H1 (cell line): ENCODE measurements at regions not wholly inside any gene's neighbourhood (a gene's known extent, or its start where the extent isn't known, plus 50 kb on each side); places are given as distances from the start of the nearest gene placed in this dataset.

ENCODE experiments used
- CTCF ChIA-PET: fragments of 300-600 bp; sonication (Branson Sonifier 250); formaldehyde crosslinking; loops from one replicate; lab custom pipeline; 2021; ENCODE audit not compliant: partially characterized antibody; lab: Charles Lee
- POLR2A ChIA-PET: fragments of 300-600 bp; sonication (Branson Sonifier 250); formaldehyde crosslinking; loops from one replicate; lab custom pipeline; 2021; ENCODE audit warnings: inconsistent platforms; ENCODE audit not compliant: partially characterized antibody; lab: Charles Lee
- DNase-seq, 2 experiments: peaks; one replicate each; pipeline versions ENCODE4 v3.0.0 to v3.0.0-alpha.2; 2010 to 2022; ENCODE audit warnings: low spot score in 2 of 2, low read depth in 1 of 2, mixed read lengths in 1 of 2
- FAIRE-seq: peaks from 2 replicates; lab custom pipeline; 2011; peaks lifted over from hg19 to GRCh38; lab: Jason Lieb, UNC
- H2AFZ ChIP-seq: 2 replicates; pipeline ENCODE4 v1.8.1; 2012; ENCODE audit warnings: low read length, inconsistent platforms
- H2AK5ac ChIP-seq: 2 replicates; pipeline ENCODE4 v1.6.1; 2013; ENCODE audit warnings: low read depth, low read length
- H2BK120ac ChIP-seq: replicated peaks from 2 replicates; pipeline ENCODE3; 2013; ENCODE audit warnings: low read depth, low read length, inconsistent platforms
- H2BK12ac ChIP-seq: 2 replicates; pipeline ENCODE4 v1.6.1; 2013; ENCODE audit warnings: low read depth, low read length
- H2BK15ac ChIP-seq: 2 replicates; pipeline ENCODE4 v1.6.1; 2013; ENCODE audit warnings: low read length
- H2BK20ac ChIP-seq: 2 replicates; pipeline ENCODE4 v1.6.1; 2013; ENCODE audit warnings: low read length
- H2BK5ac ChIP-seq: 2 replicates; pipeline ENCODE4 v1.6.1; 2013; ENCODE audit warnings: low read depth, low read length
- H3K14ac ChIP-seq: 2 replicates; pipeline ENCODE4 v1.6.1; 2013; ENCODE audit warnings: inconsistent platforms; ENCODE audit not compliant: insufficient read length
- H3K18ac ChIP-seq: 2 replicates; pipeline ENCODE4 v1.6.1; 2013; ENCODE audit warnings: low read length; ENCODE audit errors: extremely low read depth
- H3K23ac ChIP-seq: 2 replicates; pipeline ENCODE4 v1.6.1; 2013; ENCODE audit warnings: inconsistent platforms; ENCODE audit not compliant: insufficient read length
- H3K23me2 ChIP-seq: 2 replicates; pipeline ENCODE4 v1.6.1; 2013; ENCODE audit warnings: low read depth, low read length
- H3K27ac ChIP-seq: 2 replicates; pipeline ENCODE4 v1.6.1; 2011; ENCODE audit warnings: low read depth, low read length, inconsistent platforms
- H3K27me3 ChIP-seq, 4 experiments: replicated peaks in 1 of 4; 1 replicate in 1 of 4; 2 replicates in 3 of 4; pipeline versions ENCODE4 v1.6.1 to v1.8.1; 2011 to 2013; ENCODE audit warnings: low read length in 3 of 4, mild to moderate bottlenecking in 3 of 4, inconsistent platforms in 2 of 4, mixed read lengths in 2 of 4, moderate library complexity in 1 of 4; ENCODE audit not compliant: control insufficient read depth in 3 of 4, insufficient read depth in 3 of 4; ENCODE audit errors: extremely low read depth in 1 of 4
- H3K36me3 ChIP-seq, 4 experiments: 2 replicates each; pipeline versions ENCODE4 v1.6.1 to v1.8.1; 2011 to 2013; ENCODE audit warnings: mild to moderate bottlenecking in 4 of 4, low read length in 3 of 4, moderate library complexity in 2 of 4, control low read depth in 1 of 4, inconsistent platforms in 1 of 4; ENCODE audit not compliant: insufficient read depth in 4 of 4, control insufficient read depth in 2 of 4
- H3K4ac ChIP-seq: replicated peaks from 2 replicates; pipeline ENCODE3; 2013; ENCODE audit warnings: low read length, low read depth, mixed read lengths, inconsistent platforms; ENCODE audit not compliant: insufficient read length
- H3K4me1 ChIP-seq, 4 experiments: replicated peaks in 1 of 4; 1 replicate in 1 of 4; 2 replicates in 3 of 4; pipeline versions ENCODE4 v1.6.1 to v1.8.1; 2011 to 2013; ENCODE audit warnings: low read length in 3 of 4, inconsistent platforms in 2 of 4, mixed read lengths in 1 of 4; ENCODE audit not compliant: insufficient read depth in 4 of 4, control insufficient read depth in 3 of 4
- H3K4me2 ChIP-seq, 2 experiments: 2 replicates each; pipeline versions ENCODE4 v1.6.1 to v1.8.1; 2011 to 2013; ENCODE audit warnings: low read depth in 2 of 2, low read length in 2 of 2, control low read depth in 1 of 2, inconsistent platforms in 1 of 2, mild to moderate bottlenecking in 1 of 2; ENCODE audit not compliant: insufficient read depth in 1 of 2
- H3K4me3 ChIP-seq, 4 experiments: fragments of 200-600, 300-600 bp in 1 of 4; sonication (generic), shearing (Covaris generic), sonication (Bioruptor Twin) in 1 of 4; 2 replicates each; pipeline versions ENCODE4 v1.5.1 to v1.8.1; 2011 to 2016; ENCODE audit warnings: low read length in 4 of 4, low read depth in 3 of 4, control low read depth in 2 of 4, inconsistent platforms in 2 of 4, mild to moderate bottlenecking in 2 of 4, mixed read lengths in 1 of 4, moderate library complexity in 1 of 4; ENCODE audit not compliant: insufficient read depth in 2 of 4; ENCODE audit errors: extremely low read depth in 1 of 4
- H3K56ac ChIP-seq: replicated peaks from 2 replicates; pipeline ENCODE3; 2013; ENCODE audit warnings: low read depth, mild to moderate bottlenecking, mixed read lengths, low read length, inconsistent platforms; ENCODE audit not compliant: insufficient read length
- H3K79me1 ChIP-seq: 2 replicates; pipeline ENCODE4 v1.6.1; 2013; ENCODE audit warnings: low read depth, low read length, control low read depth
- H3K79me2 ChIP-seq, 2 experiments: 2 replicates each; pipeline versions ENCODE4 v1.6.1 to v1.8.1; 2012 to 2013; ENCODE audit warnings: low read length in 2 of 2, mild to moderate bottlenecking in 2 of 2, inconsistent platforms in 1 of 2; ENCODE audit not compliant: insufficient read depth in 2 of 2, control insufficient read depth in 1 of 2
- H3K9ac ChIP-seq, 4 experiments: replicated peaks in 1 of 4; 1 replicate in 1 of 4; 2 replicates in 3 of 4; pipeline versions ENCODE4 v1.6.1 to v1.8.1; 2011 to 2013; ENCODE audit warnings: low read depth in 3 of 4, low read length in 3 of 4, control low read depth in 2 of 4, mild to moderate bottlenecking in 2 of 4, moderate library complexity in 2 of 4, inconsistent platforms in 1 of 4; ENCODE audit errors: extremely low read depth in 1 of 4
- H3K9me3 ChIP-seq, 2 experiments: 2 replicates each; pipeline versions ENCODE4 v1.6.1 to v1.8.1; 2012 to 2013; ENCODE audit warnings: mild to moderate bottlenecking in 2 of 2, moderate library complexity in 2 of 2, control low read depth in 1 of 2, inconsistent platforms in 1 of 2, low read depth in 1 of 2, low read length in 1 of 2, mixed read lengths in 1 of 2; ENCODE audit not compliant: insufficient read depth in 2 of 2
- H4K20me1 ChIP-seq, 2 experiments: replicated peaks in 1 of 2; 2 replicates each; pipeline versions ENCODE3 to v1.8.1; 2011 to 2013; ENCODE audit warnings: inconsistent platforms in 2 of 2, low read length in 2 of 2, mild to moderate bottlenecking in 1 of 2; ENCODE audit not compliant: insufficient read depth in 2 of 2, control insufficient read depth in 1 of 2
- H4K5ac ChIP-seq: 2 replicates; pipeline ENCODE4 v1.6.1; 2013; ENCODE audit warnings: low read length, low read depth, mixed read lengths, inconsistent platforms; ENCODE audit not compliant: insufficient read length
- H4K8ac ChIP-seq: 2 replicates; pipeline ENCODE4 v1.8.0; 2013; ENCODE audit warnings: mild to moderate bottlenecking, moderate library complexity, low read length, inconsistent platforms; ENCODE audit not compliant: insufficient read depth; ENCODE audit errors: extremely low read depth
- H4K91ac ChIP-seq: replicated peaks from 2 replicates; pipeline ENCODE3; 2013; ENCODE audit warnings: low read length, mixed read lengths, inconsistent platforms; ENCODE audit not compliant: insufficient read length
- CTCF ChIP-seq, 3 experiments: IDR thresholded peaks; 1 replicate in 2 of 3; 2 replicates in 1 of 3; pipeline versions ENCODE4 v1.5.1 to v1.6.1; 2011; ENCODE audit warnings: low read length in 3 of 3, mild to moderate bottlenecking in 3 of 3, inconsistent platforms in 2 of 3, low read depth in 1 of 3, moderate library complexity in 1 of 3; ENCODE audit not compliant: insufficient read depth in 1 of 3; ENCODE audit errors: control extremely low read depth in 1 of 3
- E2F6 ChIP-seq: IDR thresholded peaks from 2 replicates; pipeline ENCODE4 v1.6.1; 2012; ENCODE audit warnings: inconsistent platforms
- SP4 ChIP-seq: IDR thresholded peaks from 2 replicates; pipeline ENCODE4 v1.6.1; 2012; ENCODE audit warnings: low read length, inconsistent platforms
- WGBS, 2 experiments: shearing (Covaris generic) in 1 of 2; methylation state at CpG; one replicate each; pipeline versions ENCODE4 v1.1.6 to v1.1.7; 2013 to 2015; ENCODE audit warnings: low lambda C conversion rate in 2 of 2, mixed read lengths in 2 of 2, inconsistent platforms in 1 of 2, low coverage in 1 of 2, missing lambda C conversion rate in 1 of 2; ENCODE audit not compliant: insufficient replicate concordance in 2 of 2, insufficient coverage in 1 of 2, insufficient read length in 1 of 2; ENCODE audit errors: extremely low coverage in 1 of 2, missing lambda C conversion rate in 1 of 2; 5-methylcytosine and 5-hydroxymethylcytosine counted together

GRCh38 chr6:48826901-48827701, 636.0 kb downstream of the MMUT start:
- H4K20me1 ChIP-seq, result no peaks in the 10 kb centered on the region
- no peak overlapping the region for H3K4me3 ChIP-seq
- H3K9ac ChIP-seq, result no peak overlapping the region
- ChIA-PET CTCF (no interaction called here), POLR2A (no interaction called here)
- FAIRE-seq (no peak), DNase-seq (no peak)
- no peak overlapping the region for H3K56ac ChIP-seq
- H3K27me3 ChIP-seq, result no peaks in the 10 kb centered on the region
- H2BK12ac ChIP-seq, result no peak overlapping the region
- H2BK15ac ChIP-seq, result no peak overlapping the region
- no peak overlapping the region for H2BK120ac ChIP-seq
- TF ChIP-seq E2F6 (no peak), SP4 (no peak), CTCF (IDR thresholded peaks at IDR 0.05; ENCODE audit: control extremely low read depth in 1 of 3, insufficient read depth in 1 of 3, low read depth in 1 of 3, low read length in 3 of 3) (no peak)
- no peaks in the 10 kb centered on the region for H3K9me3 ChIP-seq
- no peak overlapping the region for H2BK20ac ChIP-seq
- H3K36me3 ChIP-seq, result no peaks in the 10 kb centered on the region
- no peaks in the 10 kb centered on the region for H3K79me1 ChIP-seq
- WGBS, 2 experiments, result 90% methylated on average over 6 of the region's 6 CpGs; no CpG with 5 or more reads in 1 of the 2 experiments
- H3K79me2 ChIP-seq, result no peaks in the 10 kb centered on the region
- no peak overlapping the region for H2AFZ ChIP-seq
- H2AK5ac ChIP-seq, result no peak overlapping the region
- no peak overlapping the region for H3K4me2 ChIP-seq
- H3K27ac ChIP-seq, result no peak overlapping the region
- H4K5ac ChIP-seq, result no peak overlapping the region
- H3K4me1 ChIP-seq, result no peaks in the 10 kb centered on the region
- no peak overlapping the region for H2BK5ac ChIP-seq
- no peak overlapping the region for H3K4ac ChIP-seq
- H4K8ac ChIP-seq, result no peak overlapping the region
- no peak overlapping the region for H3K18ac ChIP-seq
- no peaks in the 10 kb centered on the region for H3K23me2 ChIP-seq
- H4K91ac ChIP-seq, result no peak overlapping the region
- H3K14ac ChIP-seq, result no peak overlapping the region
- no peak overlapping the region for H3K23ac ChIP-seq
